Stomach smooth muscle (tissue), 2 donors: ENCODE measurements at regions not wholly inside any gene's neighbourhood (a gene's known extent, or its start where the extent isn't known, plus 50 kb on each side); places are given as distances from the start of the nearest gene placed in this dataset.
"Not testable (repeated sequence)": the region's sequence is repeated elsewhere in the genome, so short reads cannot be mapped to it uniquely, and the experiment has no call there.

Experiments used
- H3K27ac ChIP-seq: one replicate; pipeline ENCODE4 v1.7.0; 2013; ENCODE audit warnings: mild to moderate bottlenecking, low read length, inconsistent platforms
- H3K27me3 ChIP-seq, 2 donors: one replicate each; pipeline ENCODE4 v1.7.0; 2013; ENCODE audit warnings: low read length in 2 of 2; ENCODE audit not compliant: insufficient read depth in 2 of 2, control insufficient read depth in 1 of 2
- H3K36me3 ChIP-seq, 2 donors: one replicate each; pipeline ENCODE4 v1.7.0; 2013; ENCODE audit warnings: low read length in 2 of 2; ENCODE audit not compliant: control insufficient read depth in 2 of 2, insufficient read depth in 2 of 2
- H3K4me1 ChIP-seq: one replicate; pipeline ENCODE4 v1.7.0; 2013; ENCODE audit warnings: low read length; ENCODE audit not compliant: control insufficient read depth, insufficient read depth
- H3K4me3 ChIP-seq, 2 donors: one replicate each; pipeline ENCODE4 v1.7.0; 2013; ENCODE audit warnings: low read length in 2 of 2
- H3K9ac ChIP-seq, 2 donors: one replicate each; pipeline ENCODE4 v1.7.0; 2013; ENCODE audit warnings: low read length in 2 of 2, mild to moderate bottlenecking in 1 of 2
- H3K9me3 ChIP-seq, 2 donors: one replicate each; pipeline ENCODE4 v1.7.0; 2013; ENCODE audit warnings: low read length in 2 of 2; ENCODE audit not compliant: control insufficient read depth in 2 of 2
- donor health status: healthy.
- donor health status: Pancreatic carcinoma.

GRCh38 chr7:16091701-16092310 is 329.5 kb downstream of the CRPPA start:
- Histone ChIP-seq H3K4me3 (no peak overlapping the region), H3K36me3 (no peaks in the 10 kb centered on the region), H3K9ac (no peak overlapping the region), H3K27me3 (no peaks in the 10 kb centered on the region), H3K9me3 (no peaks in the 10 kb centered on the region), H3K4me1 (no peaks in the 10 kb centered on the region), H3K27ac (no peak overlapping the region)

GRCh38 chr7:16089801-16090200 is 331.5 kb downstream of the CRPPA start:
- no peak overlapping the region for H3K27ac ChIP-seq
- H3K27me3 ChIP-seq: no peaks in the 10 kb centered on the region
- no peak overlapping the region for H3K4me3 ChIP-seq
- no peaks in the 10 kb centered on the region for H3K4me1 ChIP-seq
- no peaks in the 10 kb centered on the region for H3K9me3 ChIP-seq
- H3K9ac ChIP-seq: no peak overlapping the region
- H3K36me3 ChIP-seq: no peaks in the 10 kb centered on the region

GRCh38 chr7:16089191-16089590 is 332.1 kb downstream of the CRPPA start:
- no peaks in the 10 kb centered on the region for H3K36me3 ChIP-seq
- H3K4me1 ChIP-seq: no peaks in the 10 kb centered on the region
- no peak overlapping the region for H3K9ac ChIP-seq
- H3K27me3 ChIP-seq: no peaks in the 10 kb centered on the region
- H3K27ac ChIP-seq: no peak overlapping the region
- H3K9me3 ChIP-seq: no peaks in the 10 kb centered on the region
- H3K4me3 ChIP-seq: no peak overlapping the region

GRCh38 chr7:16086743-16087142 is 334.6 kb downstream of the CRPPA start:
- no peak overlapping the region for H3K9ac ChIP-seq
- no peak overlapping the region for H3K4me3 ChIP-seq

GRCh38 chr7:16085780-16086179 is 335.6 kb downstream of the CRPPA start:
- H3K9me3 ChIP-seq, H3K27ac ChIP-seq, H3K27me3 ChIP-seq, H3K36me3 ChIP-seq, H3K9ac ChIP-seq, H3K4me3 ChIP-seq, H3K4me1 ChIP-seq: not testable (repeated sequence)

More at GRCh38 chr7:16086743-16087142, 334.6 kb downstream of the CRPPA start:
- no peaks in the 10 kb centered on the region for H3K9me3 ChIP-seq
- H3K27ac ChIP-seq: no peak overlapping the region
- no peaks in the 10 kb centered on the region for H3K36me3 ChIP-seq
- no peaks in the 10 kb centered on the region for H3K4me1 ChIP-seq
- H3K27me3 ChIP-seq: no peaks in the 10 kb centered on the region

GRCh38 chr7:16084875-16085274 is 336.5 kb downstream of the CRPPA start:
- no peaks in the 10 kb centered on the region for H3K27me3 ChIP-seq
- H3K36me3 ChIP-seq: no peaks in the 10 kb centered on the region
- no peaks in the 10 kb centered on the region for H3K9me3 ChIP-seq
- no peaks in the 10 kb centered on the region for H3K4me1 ChIP-seq
- H3K4me3 ChIP-seq: no peak overlapping the region
- H3K9ac ChIP-seq: no peak overlapping the region
- H3K27ac ChIP-seq: no peak overlapping the region

- Histone ChIP-seq H3K27me3 (no peaks in the 10 kb centered on the region), H3K4me1 (no peaks in the 10 kb centered on the region), H3K9me3 (no peaks in the 10 kb centered on the region), H3K36me3 (no peaks in the 10 kb centered on the region), H3K9ac (no peak overlapping the region), H3K27ac (no peak overlapping the region), H3K4me3 (no peak overlapping the region)
Observed at GRCh38 chr7:16084370-16084769, 337.0 kb downstream of the CRPPA start.

GRCh38 chr7:16083931-16084330 is 337.4 kb downstream of the CRPPA start:
- Histone ChIP-seq H3K36me3 (no peaks in the 10 kb centered on the region), H3K9ac (no peak overlapping the region), H3K27ac (no peak overlapping the region), H3K9me3 (no peaks in the 10 kb centered on the region), H3K27me3 (no peaks in the 10 kb centered on the region), H3K4me1 (no peaks in the 10 kb centered on the region), H3K4me3 (no peak overlapping the region)

- no peaks in the 10 kb centered on the region for H3K36me3 ChIP-seq
- H3K9ac ChIP-seq: no peak overlapping the region
- no peaks in the 10 kb centered on the region for H3K9me3 ChIP-seq
- no peaks in the 10 kb centered on the region for H3K27me3 ChIP-seq
- H3K27ac ChIP-seq: no peak overlapping the region
- no peaks in the 10 kb centered on the region for H3K4me1 ChIP-seq
- H3K4me3 ChIP-seq: no peak overlapping the region
Observed at GRCh38 chr7:16080131-16080530, 341.2 kb downstream of the CRPPA start.

- Histone ChIP-seq H3K4me3 (no peak overlapping the region), H3K4me1 (no peaks in the 10 kb centered on the region), H3K9ac (no peak overlapping the region), H3K27me3 (no peaks in the 10 kb centered on the region), H3K36me3 (no peaks in the 10 kb centered on the region), H3K9me3 (no peaks in the 10 kb centered on the region), H3K27ac (no peak overlapping the region)
Observed at GRCh38 chr7:16079723-16080122, 341.6 kb downstream of the CRPPA start.

GRCh38 chr7:16078076-16078952 is 343.0 kb downstream of the CRPPA start:
- Histone ChIP-seq H3K27ac (no peak overlapping the region), H3K9ac (no peak overlapping the region), H3K36me3 (no peaks in the 10 kb centered on the region), H3K4me3 (no peak overlapping the region), H3K9me3 (no peaks in the 10 kb centered on the region), H3K4me1 (no peaks in the 10 kb centered on the region), H3K27me3 (no peaks in the 10 kb centered on the region)
